ENCODE measurements at regions not wholly inside any gene's neighbourhood (a gene's known extent, or its start where the extent isn't known, plus 50 kb on each side); places are given as distances from the start of the nearest gene placed in this dataset.

DNA sequence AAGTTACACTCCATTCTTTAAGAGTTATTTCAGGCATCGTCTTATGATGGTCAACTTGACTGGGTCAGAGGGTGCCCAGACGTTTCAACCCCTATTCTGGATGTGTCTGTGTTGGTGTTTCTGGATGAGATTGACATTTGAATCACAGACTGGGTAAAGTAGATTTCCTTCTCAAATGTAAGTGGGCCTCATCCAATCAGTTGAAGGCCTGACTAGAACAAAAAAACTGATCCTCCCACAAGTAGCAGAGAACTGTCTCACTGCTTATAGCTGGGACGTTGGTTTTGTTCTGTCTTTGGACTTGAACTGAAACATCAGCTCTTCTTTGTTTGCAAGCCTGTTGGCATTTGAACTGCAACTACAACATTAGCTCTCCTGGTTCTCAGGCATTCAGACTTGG lies 76.3 kb upstream of the LYZL1 start:
- no peak for TF ChIP-seq CTCF (IDR thresholded peaks at IDR 0.05)
- TF ChIP-seq, protein P1, sequence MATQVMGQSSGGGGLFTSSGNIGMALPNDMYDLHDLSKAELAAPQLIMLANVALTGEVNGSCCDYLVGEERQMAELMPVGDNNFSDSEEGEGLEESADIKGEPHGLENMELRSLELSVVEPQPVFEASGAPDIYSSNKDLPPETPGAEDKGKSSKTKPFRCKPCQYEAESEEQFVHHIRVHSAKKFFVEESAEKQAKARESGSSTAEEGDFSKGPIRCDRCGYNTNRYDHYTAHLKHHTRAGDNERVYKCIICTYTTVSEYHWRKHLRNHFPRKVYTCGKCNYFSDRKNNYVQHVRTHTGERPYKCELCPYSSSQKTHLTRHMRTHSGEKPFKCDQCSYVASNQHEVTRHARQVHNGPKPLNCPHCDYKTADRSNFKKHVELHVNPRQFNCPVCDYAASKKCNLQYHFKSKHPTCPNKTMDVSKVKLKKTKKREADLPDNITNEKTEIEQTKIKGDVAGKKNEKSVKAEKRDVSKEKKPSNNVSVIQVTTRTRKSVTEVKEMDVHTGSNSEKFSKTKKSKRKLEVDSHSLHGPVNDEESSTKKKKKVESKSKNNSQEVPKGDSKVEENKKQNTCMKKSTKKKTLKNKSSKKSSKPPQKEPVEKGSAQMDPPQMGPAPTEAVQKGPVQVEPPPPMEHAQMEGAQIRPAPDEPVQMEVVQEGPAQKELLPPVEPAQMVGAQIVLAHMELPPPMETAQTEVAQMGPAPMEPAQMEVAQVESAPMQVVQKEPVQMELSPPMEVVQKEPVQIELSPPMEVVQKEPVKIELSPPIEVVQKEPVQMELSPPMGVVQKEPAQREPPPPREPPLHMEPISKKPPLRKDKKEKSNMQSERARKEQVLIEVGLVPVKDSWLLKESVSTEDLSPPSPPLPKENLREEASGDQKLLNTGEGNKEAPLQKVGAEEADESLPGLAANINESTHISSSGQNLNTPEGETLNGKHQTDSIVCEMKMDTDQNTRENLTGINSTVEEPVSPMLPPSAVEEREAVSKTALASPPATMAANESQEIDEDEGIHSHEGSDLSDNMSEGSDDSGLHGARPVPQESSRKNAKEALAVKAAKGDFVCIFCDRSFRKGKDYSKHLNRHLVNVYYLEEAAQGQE (IDR thresholded peaks at IDR 0.05; ENCODE audit: insufficient read depth in 1 of 2, low read depth in 2 of 2, low read length in 1 of 2): no peak
- TF ChIP-seq SIN3A (IDR thresholded peaks at IDR 0.05; ENCODE audit: borderline replicate concordance, insufficient read depth, low read depth, low read length): no peak
- no peak for TF ChIP-seq POLR2AphosphoS5 (IDR thresholded peaks at IDR 0.05; ENCODE audit: low read depth, low read length)

All from Panc1 (cell line).